CD4-positive, CD25-positive, alpha-beta regulatory T cell (primary cell): ENCODE measurements at regions not wholly inside any gene's neighbourhood (a gene's known extent, or its start where the extent isn't known, plus 50 kb on each side); places are given as distances from the start of the nearest gene placed in this dataset.
"Not testable (repeated sequence)": the region's sequence is repeated elsewhere in the genome, so short reads cannot be mapped to it uniquely, and the experiment has no call there.

ENCODE experiments used
- ATAC-seq, 2 donors: fragments of 150-1000 bp; cut with Tn5 transposase; one replicate each; pipeline ENCODE4 v1.10.0; 2021; ENCODE audit warnings: low read depth in 2 of 2, moderate number of reproducible peaks in 2 of 2, moderate library complexity in 1 of 2
- DNase-seq, 3 donors: peaks; one replicate each; pipeline versions ENCODE4 v3.0.0 to v3.0.0-alpha.2; 2012 to 2022; ENCODE audit warnings: mixed read lengths in 1 of 3
- H3K27ac ChIP-seq: one replicate; pipeline ENCODE4 v1.7.0; 2013; ENCODE audit warnings: mild to moderate bottlenecking, low read length; ENCODE audit not compliant: insufficient read depth, poor library complexity, severe bottlenecking
- H3K27me3 ChIP-seq: one replicate; pipeline ENCODE4 v1.7.0; 2013; ENCODE audit warnings: low read length; ENCODE audit not compliant: control insufficient read depth, insufficient read depth
- H3K36me3 ChIP-seq: one replicate; pipeline ENCODE4 v1.7.0; 2013; ENCODE audit warnings: mild to moderate bottlenecking, low read length, moderate library complexity; ENCODE audit not compliant: control insufficient read depth, insufficient read depth
- H3K4me1 ChIP-seq: 2 replicates; pipeline ENCODE4 v1.7.0; 2013; ENCODE audit warnings: mild to moderate bottlenecking, low read length; ENCODE audit not compliant: insufficient read depth, control insufficient read depth, poor library complexity, severe bottlenecking
- H3K4me3 ChIP-seq: one replicate; pipeline ENCODE4 v1.7.0; 2013; ENCODE audit warnings: low read depth, mild to moderate bottlenecking, low read length, moderate library complexity
- H3K9me3 ChIP-seq, 2 experiments: 1 replicate in 1 of 2; 2 replicates in 1 of 2; pipeline ENCODE4 v1.7.0; 2013; ENCODE audit warnings: low read length in 2 of 2, mild to moderate bottlenecking in 1 of 2, moderate library complexity in 1 of 2; ENCODE audit not compliant: control insufficient read depth in 2 of 2
- H3K27ac Mint-ChIP-seq, 3 donors: one replicate each; pipeline ENCODE4 v1.8.0; 2020 to 2022; ENCODE audit warnings: mild to moderate bottlenecking in 3 of 3, mixed read lengths in 3 of 3, moderate library complexity in 2 of 3
- H3K27me3 Mint-ChIP-seq: one replicate; pipeline ENCODE4 v1.8.0; 2022; ENCODE audit warnings: mild to moderate bottlenecking, mixed read lengths
- H3K36me3 Mint-ChIP-seq: one replicate; pipeline ENCODE4 v1.8.0; 2020; ENCODE audit warnings: mixed read lengths
- H3K4me1 Mint-ChIP-seq, 4 donors: one replicate each; pipeline ENCODE4 v1.8.0; 2020 to 2022; ENCODE audit warnings: mixed read lengths in 4 of 4, mild to moderate bottlenecking in 1 of 4
- H3K4me3 Mint-ChIP-seq, 4 donors: one replicate each; pipeline ENCODE4 v1.8.0; 2020 to 2022; ENCODE audit warnings: mild to moderate bottlenecking in 4 of 4, mixed read lengths in 4 of 4, moderate library complexity in 3 of 4
- H3K9me3 Mint-ChIP-seq, 7 donors: one replicate each; pipeline ENCODE4 v1.8.0; 2020 to 2022; ENCODE audit warnings: mixed read lengths in 7 of 7, mild to moderate bottlenecking in 3 of 7, moderate library complexity in 2 of 7

GRCh38 chr9:41658116-41658515, 469.0 kb upstream of the ZNG1F start:
- H3K4me1 ChIP-seq, H3K36me3 ChIP-seq, H3K27me3 ChIP-seq, H3K27ac Mint-ChIP-seq, H3K4me1 Mint-ChIP-seq, H3K27ac ChIP-seq, DNase-seq, H3K4me3 ChIP-seq, H3K36me3 Mint-ChIP-seq, H3K4me3 Mint-ChIP-seq, H3K9me3 Mint-ChIP-seq, H3K9me3 ChIP-seq, ATAC-seq, H3K27me3 Mint-ChIP-seq: not testable (repeated sequence)

- H3K27ac Mint-ChIP-seq, H3K9me3 Mint-ChIP-seq, H3K4me1 ChIP-seq, H3K9me3 ChIP-seq, H3K27ac ChIP-seq, H3K4me3 ChIP-seq, H3K4me3 Mint-ChIP-seq, H3K27me3 Mint-ChIP-seq, H3K36me3 ChIP-seq, H3K36me3 Mint-ChIP-seq, ATAC-seq, H3K27me3 ChIP-seq, DNase-seq, H3K4me1 Mint-ChIP-seq: not testable (repeated sequence)
Observed at GRCh38 chr9:41657141-41657540, 468.0 kb upstream of the ZNG1F start.

- H3K27ac Mint-ChIP-seq, H3K9me3 ChIP-seq, H3K27me3 ChIP-seq, H3K9me3 Mint-ChIP-seq, ATAC-seq, H3K27ac ChIP-seq, H3K4me1 Mint-ChIP-seq, H3K4me3 ChIP-seq, H3K36me3 ChIP-seq, H3K27me3 Mint-ChIP-seq, H3K36me3 Mint-ChIP-seq, H3K4me1 ChIP-seq, H3K4me3 Mint-ChIP-seq: not testable (repeated sequence)
- DNase-seq: peak in 1 of 3 donors; percentile 4
Observed at GRCh38 chr9:41655071-41655554, 466.0 kb upstream of the ZNG1F start.

- not testable (repeated sequence) for H3K27ac Mint-ChIP-seq, H3K4me3 Mint-ChIP-seq, H3K27me3 Mint-ChIP-seq, H3K36me3 ChIP-seq, H3K4me1 ChIP-seq, H3K9me3 Mint-ChIP-seq, H3K36me3 Mint-ChIP-seq, H3K27ac ChIP-seq, H3K9me3 ChIP-seq, DNase-seq, H3K27me3 ChIP-seq, H3K4me1 Mint-ChIP-seq, H3K4me3 ChIP-seq, ATAC-seq
Observed at GRCh38 chr9:41654349-41654748, 465.2 kb upstream of the ZNG1F start.

GRCh38 chr9:41653560-41654340, 464.6 kb upstream of the ZNG1F start:
- H3K36me3 ChIP-seq, H3K36me3 Mint-ChIP-seq, H3K27ac Mint-ChIP-seq, ATAC-seq, H3K9me3 Mint-ChIP-seq, DNase-seq, H3K27ac ChIP-seq, H3K4me3 Mint-ChIP-seq, H3K4me3 ChIP-seq, H3K27me3 ChIP-seq, H3K27me3 Mint-ChIP-seq, H3K4me1 Mint-ChIP-seq, H3K4me1 ChIP-seq, H3K9me3 ChIP-seq: not testable (repeated sequence)

- H3K4me1 ChIP-seq, H3K9me3 ChIP-seq, H3K27me3 Mint-ChIP-seq, DNase-seq, H3K36me3 ChIP-seq, H3K27ac ChIP-seq, H3K27me3 ChIP-seq, H3K27ac Mint-ChIP-seq, H3K9me3 Mint-ChIP-seq, H3K36me3 Mint-ChIP-seq, ATAC-seq, H3K4me1 Mint-ChIP-seq, H3K4me3 Mint-ChIP-seq, H3K4me3 ChIP-seq: not testable (repeated sequence)
Observed at GRCh38 chr9:41652800-41653199, 463.7 kb upstream of the ZNG1F start.

- H3K4me3 Mint-ChIP-seq, H3K27me3 ChIP-seq, H3K4me1 Mint-ChIP-seq, H3K9me3 ChIP-seq, H3K27ac ChIP-seq, H3K27ac Mint-ChIP-seq, H3K27me3 Mint-ChIP-seq, DNase-seq, H3K4me1 ChIP-seq, H3K4me3 ChIP-seq, H3K9me3 Mint-ChIP-seq, H3K36me3 Mint-ChIP-seq, ATAC-seq, H3K36me3 ChIP-seq: not testable (repeated sequence)
Observed at GRCh38 chr9:41652100-41652713, 463.1 kb upstream of the ZNG1F start.

GRCh38 chr9:41650086-41650485, 461.0 kb upstream of the ZNG1F start:
- H3K9me3 Mint-ChIP-seq, H3K27me3 Mint-ChIP-seq, H3K27me3 ChIP-seq, H3K4me1 Mint-ChIP-seq, H3K27ac Mint-ChIP-seq, H3K4me1 ChIP-seq, H3K4me3 ChIP-seq, DNase-seq, H3K27ac ChIP-seq, H3K36me3 Mint-ChIP-seq, ATAC-seq, H3K9me3 ChIP-seq, H3K36me3 ChIP-seq, H3K4me3 Mint-ChIP-seq: not testable (repeated sequence)
